Thymus (tissue), 11 donors: ENCODE measurements at regions not wholly inside any gene's neighbourhood (a gene's known extent, or its start where the extent isn't known, plus 50 kb on each side); places are given as distances from the start of the nearest gene placed in this dataset.
"Not testable (repeated sequence)": the region's sequence is repeated elsewhere in the genome, so short reads cannot be mapped to it uniquely, and the experiment has no call there.

Experiments
- DNase-seq, 9 donors: peaks; one replicate each; pipeline ENCODE4 v3.0.0-alpha.2; 2013; ENCODE audit warnings: low spot score in 9 of 9, low read depth in 6 of 9, missing footprints in 1 of 9
- H3K27ac ChIP-seq, 2 donors: one replicate each; pipeline ENCODE4 v1.5.1; 2013; ENCODE audit warnings: control low read depth in 1 of 2, low read depth in 1 of 2, low read length in 1 of 2, mild to moderate bottlenecking in 1 of 2, moderate library complexity in 1 of 2
- H3K27me3 ChIP-seq, 2 donors: one replicate each; pipeline ENCODE4 v1.5.1; 2013; ENCODE audit warnings: low read length in 1 of 2; ENCODE audit not compliant: control insufficient read depth in 2 of 2, insufficient read depth in 1 of 2
- H3K36me3 ChIP-seq, 2 donors: one replicate each; pipeline ENCODE4 v1.5.1; 2013; ENCODE audit warnings: low read length in 1 of 2, mild to moderate bottlenecking in 1 of 2, moderate library complexity in 1 of 2; ENCODE audit not compliant: control insufficient read depth in 2 of 2, insufficient read depth in 2 of 2
- H3K4me1 ChIP-seq, 2 donors: one replicate each; pipeline ENCODE4 v1.5.1; 2013; ENCODE audit warnings: low read length in 2 of 2; ENCODE audit not compliant: control insufficient read depth in 2 of 2, insufficient read depth in 2 of 2
- H3K4me3 ChIP-seq, 2 donors: one replicate each; pipeline ENCODE4 v1.5.1; 2013; ENCODE audit warnings: low read length in 2 of 2, control low read depth in 1 of 2, mild to moderate bottlenecking in 1 of 2
- H3K9me3 ChIP-seq, 2 donors: one replicate each; pipeline ENCODE4 v1.5.1; 2013; ENCODE audit warnings: low read length in 1 of 2, mild to moderate bottlenecking in 1 of 2; ENCODE audit not compliant: control insufficient read depth in 2 of 2, insufficient read depth in 1 of 2
- WGBS: extraction: QIAGEN DNeasy Blood & Tissue Kit; methylation state at CpG from one replicate; pipeline ENCODE4 v1.1.7; 2013; 5-methylcytosine and 5-hydroxymethylcytosine counted together
- donor health status: healthy.

DNA sequence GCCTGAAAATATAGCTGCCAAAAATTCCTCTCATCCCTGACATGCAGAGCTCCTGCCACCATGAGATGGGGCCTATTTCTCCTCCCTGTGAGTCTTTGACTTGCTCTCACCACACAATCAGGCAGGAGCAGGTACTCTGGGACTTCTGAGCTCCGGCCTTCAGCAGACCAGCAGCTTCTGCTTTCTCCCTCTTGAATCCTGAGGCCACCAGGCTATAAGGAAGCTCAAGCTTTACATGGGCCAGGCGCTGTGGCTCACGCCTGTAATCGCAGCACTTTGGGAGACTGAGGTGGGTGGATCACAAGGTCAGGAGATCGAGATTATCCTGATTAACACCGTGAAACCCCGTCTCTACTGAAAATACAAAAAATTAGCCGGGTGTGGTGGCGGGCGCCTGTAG is 238.7 kb upstream of the RREB1 start:
- Histone ChIP-seq H3K27ac (no peak overlapping the region), H3K27me3 (no peaks in the 10 kb centered on the region), H3K36me3 (no peaks in the 10 kb centered on the region), H3K9me3 (no peaks in the 10 kb centered on the region), H3K4me1 (no peaks in the 10 kb centered on the region), H3K4me3 (no peak overlapping the region)
- DNase-seq: no peak
- 98% methylated on average over 10 of the region's 10 CpGs for WGBS

DNA sequence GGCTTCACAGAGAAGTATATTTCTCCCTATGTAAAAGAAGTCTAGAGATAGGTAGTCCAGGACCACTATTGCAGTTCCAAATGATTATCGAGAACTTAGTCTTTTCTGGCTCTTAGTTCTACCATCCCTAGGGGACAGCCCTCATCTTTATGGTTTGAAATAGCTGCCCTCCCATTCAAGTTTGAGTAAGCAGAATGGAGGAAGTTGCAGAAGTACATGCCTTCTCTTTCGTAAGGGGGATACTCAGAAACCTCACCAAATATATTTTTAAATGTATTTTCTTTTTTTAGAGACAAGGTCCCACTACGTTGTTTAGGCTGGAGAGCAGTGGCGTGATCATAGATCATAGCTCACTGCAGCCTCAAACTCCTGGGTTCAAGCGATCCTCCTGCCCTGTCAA is 236.8 kb upstream of the RREB1 start:
- Histone ChIP-seq H3K36me3 (no peaks in the 10 kb centered on the region), H3K27ac (no peak overlapping the region), H3K9me3 (no peaks in the 10 kb centered on the region), H3K4me3 (no peak overlapping the region), H3K27me3 (no peaks in the 10 kb centered on the region), H3K4me1 (no peaks in the 10 kb centered on the region)
- WGBS: 96% methylated on average over 5 of the region's 5 CpGs
- DNase-seq: no peak

DNA sequence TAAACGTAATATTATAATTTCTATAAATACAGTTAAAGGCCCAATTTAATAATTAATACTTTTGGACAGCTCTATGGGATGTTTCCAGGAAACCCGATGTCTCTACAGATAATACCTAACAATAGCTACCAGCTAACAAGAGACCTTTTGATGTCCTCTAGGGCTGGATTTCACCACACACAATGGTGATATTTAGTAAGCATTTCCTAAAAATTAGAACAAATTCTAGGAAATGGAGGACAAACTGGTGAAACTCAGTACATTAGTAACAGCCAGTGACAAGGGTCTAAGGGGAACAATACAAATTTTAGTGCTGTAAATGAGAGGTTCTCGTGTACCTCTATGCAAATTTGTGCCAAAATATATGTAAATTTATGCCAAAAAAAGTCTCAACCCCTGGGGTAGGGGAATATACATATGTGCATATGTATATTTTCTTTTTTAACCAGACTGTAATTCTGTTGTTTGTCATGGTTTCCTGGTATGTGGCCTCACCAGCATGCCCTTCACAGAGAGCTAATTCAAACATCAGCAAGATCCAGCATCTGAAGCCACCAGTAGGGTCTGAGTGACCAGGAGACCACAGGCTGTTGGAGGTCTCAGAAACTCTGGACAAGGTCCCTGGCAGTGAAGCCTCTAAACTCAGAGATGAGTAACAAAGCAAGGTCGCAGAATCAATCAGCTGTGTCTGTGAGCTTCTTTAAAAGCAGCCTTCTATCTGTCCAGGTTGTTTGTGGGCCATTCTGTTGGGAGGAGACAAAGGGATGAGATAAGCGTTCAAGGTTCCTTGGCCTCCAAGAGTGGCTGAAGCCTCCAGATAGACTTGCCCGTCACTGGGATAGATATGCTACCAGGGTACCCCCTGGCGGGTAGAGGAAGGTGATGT is 235.1 kb upstream of the RREB1 start:
- Histone ChIP-seq H3K9me3 (no peaks in the 10 kb centered on the region), H3K4me1 (no peaks in the 10 kb centered on the region), H3K36me3 (no peaks in the 10 kb centered on the region), H3K27ac (no peak overlapping the region), H3K4me3 (no peak overlapping the region), H3K27me3 (no peaks in the 10 kb centered on the region)
- 97% methylated on average over 7 of the region's 7 CpGs for WGBS
- no peak for DNase-seq

DNA sequence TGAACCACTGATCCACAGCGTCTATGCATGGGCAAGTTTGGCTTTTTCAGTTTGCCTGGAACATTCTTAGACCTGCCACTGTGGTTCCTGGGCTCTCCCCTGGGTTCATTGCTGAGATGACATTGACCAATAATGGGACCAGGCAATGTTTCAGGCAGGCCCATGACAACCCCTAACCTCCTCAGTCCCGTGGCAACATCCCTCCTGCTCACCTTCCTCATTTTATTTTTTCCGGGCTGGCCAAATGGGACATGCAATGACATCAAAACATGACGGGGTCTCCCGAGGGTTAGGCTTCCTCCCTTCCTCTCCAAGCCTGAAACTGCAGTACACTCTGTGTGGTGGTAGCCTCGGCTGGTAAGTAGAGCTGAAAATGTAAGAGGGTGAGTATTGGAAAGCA is 234.0 kb upstream of the RREB1 start:
- Histone ChIP-seq H3K36me3 (no peaks in the 10 kb centered on the region), H3K4me3 (no peak overlapping the region), H3K4me1 (peaks cover 0 to 2% of the 10 kb centered on the region in 2 donors), H3K27me3 (no peaks in the 10 kb centered on the region), H3K27ac (no peak overlapping the region), H3K9me3 (no peaks in the 10 kb centered on the region)
- WGBS: 94% methylated on average over 6 of the region's 6 CpGs
- no peak for DNase-seq

DNA sequence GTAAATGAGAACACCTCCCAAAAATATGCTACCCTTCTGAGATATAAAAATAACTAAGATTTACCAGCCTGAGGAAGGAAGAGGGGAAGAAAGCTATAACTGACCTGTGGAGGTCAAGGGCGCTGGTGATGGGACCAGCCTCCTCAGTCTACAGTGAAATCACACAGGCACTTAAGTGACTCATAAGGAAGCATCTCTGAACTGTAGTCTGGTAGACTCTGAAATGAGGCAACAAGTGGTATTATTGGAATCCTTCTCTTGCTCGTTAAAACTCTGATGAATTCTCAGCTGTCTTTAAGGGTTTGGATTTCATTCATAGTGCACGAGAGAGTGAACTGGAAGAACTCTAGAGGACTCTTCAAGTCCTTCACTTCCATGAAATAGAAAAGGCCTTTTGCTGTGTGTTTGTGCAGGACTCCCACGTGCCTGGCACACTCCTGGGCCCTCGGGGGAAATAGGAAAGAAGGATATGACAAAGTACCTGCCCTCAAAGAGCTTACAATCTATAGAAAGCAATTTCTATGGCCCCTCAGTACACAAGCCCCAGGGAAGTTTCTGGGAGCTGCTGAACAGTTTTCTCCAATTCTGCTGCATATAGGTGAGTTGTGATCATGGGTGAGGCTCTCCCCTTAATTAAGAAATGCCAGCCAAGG is 231.8 kb upstream of the RREB1 start:
- H3K9me3 ChIP-seq: no peaks in the 10 kb centered on the region
- 92% methylated on average over 5 of the region's 5 CpGs for WGBS
- H3K27ac ChIP-seq: no peak overlapping the region
- no peaks in the 10 kb centered on the region for H3K27me3 ChIP-seq
- no peak for DNase-seq
- H3K36me3 ChIP-seq: no peaks in the 10 kb centered on the region
- H3K4me3 ChIP-seq: no peak overlapping the region
- peaks cover 0 to 5% of the 10 kb centered on the region in 2 donors for H3K4me1 ChIP-seq

DNA sequence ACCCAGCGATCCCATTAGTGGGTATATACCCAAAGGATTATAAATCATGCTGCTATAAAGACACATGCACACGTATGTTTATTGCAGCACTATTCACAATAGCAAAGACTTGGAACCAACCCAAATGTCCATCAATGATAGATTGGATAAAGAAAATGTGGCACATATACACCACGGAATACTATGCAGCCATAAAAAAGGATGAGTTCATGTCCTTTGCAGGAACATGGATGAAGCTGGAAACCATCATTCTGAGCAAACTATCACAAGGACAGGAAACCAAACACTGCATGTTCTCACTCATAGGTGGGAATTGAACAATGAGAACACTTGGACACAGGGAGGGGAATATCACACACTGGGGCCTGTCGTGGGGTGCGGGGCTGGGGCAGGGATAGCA is 230.0 kb upstream of the RREB1 start:
- DNase-seq, H3K4me3 ChIP-seq, H3K27me3 ChIP-seq, H3K4me1 ChIP-seq, H3K27ac ChIP-seq, H3K36me3 ChIP-seq, H3K9me3 ChIP-seq: not testable (repeated sequence)
- 94% methylated on average over 5 of the region's 5 CpGs for WGBS

DNA sequence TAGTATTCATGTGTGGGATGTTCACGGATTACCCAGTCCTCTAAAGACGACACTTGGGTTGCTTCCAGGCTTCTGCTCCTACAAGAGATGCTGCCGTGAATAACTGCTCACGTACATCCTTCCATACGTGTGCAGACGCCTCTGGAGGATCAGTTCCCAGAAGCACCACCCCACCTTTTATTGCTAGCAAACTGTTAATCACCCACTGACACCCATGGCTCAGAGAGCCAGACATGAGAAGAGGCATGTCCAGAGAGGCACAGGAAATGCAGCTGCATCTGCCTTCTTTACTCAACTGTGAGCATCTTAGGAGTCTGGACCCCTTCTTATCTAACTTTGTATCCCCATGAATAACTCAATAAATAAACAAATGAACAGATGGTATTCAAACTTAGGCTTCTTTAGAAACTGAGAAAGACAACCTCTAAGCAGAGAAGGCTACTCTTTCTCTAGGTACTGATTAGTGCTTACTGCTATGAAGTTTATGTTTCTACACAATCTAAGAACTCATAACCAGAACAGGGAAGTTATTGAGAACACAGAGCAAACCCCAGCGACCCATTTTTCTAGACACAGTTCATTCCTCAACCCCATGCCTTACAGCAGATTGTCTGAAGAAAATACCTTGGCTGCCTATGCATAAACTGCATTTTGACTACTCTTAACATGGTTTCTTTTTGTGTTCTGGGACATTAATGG is 228.7 kb upstream of the RREB1 start:
- no peaks in the 10 kb centered on the region for H3K9me3 ChIP-seq
- DNase-seq: no peak
- H3K4me1 ChIP-seq: peaks cover 0 to 5% of the 10 kb centered on the region in 2 donors
- no peaks in the 10 kb centered on the region for H3K36me3 ChIP-seq
- H3K27me3 ChIP-seq: no peaks in the 10 kb centered on the region
- H3K4me3 ChIP-seq: no peak overlapping the region
- H3K27ac ChIP-seq: no peak overlapping the region
- 90% methylated on average over 7 of the region's 7 CpGs for WGBS

DNA sequence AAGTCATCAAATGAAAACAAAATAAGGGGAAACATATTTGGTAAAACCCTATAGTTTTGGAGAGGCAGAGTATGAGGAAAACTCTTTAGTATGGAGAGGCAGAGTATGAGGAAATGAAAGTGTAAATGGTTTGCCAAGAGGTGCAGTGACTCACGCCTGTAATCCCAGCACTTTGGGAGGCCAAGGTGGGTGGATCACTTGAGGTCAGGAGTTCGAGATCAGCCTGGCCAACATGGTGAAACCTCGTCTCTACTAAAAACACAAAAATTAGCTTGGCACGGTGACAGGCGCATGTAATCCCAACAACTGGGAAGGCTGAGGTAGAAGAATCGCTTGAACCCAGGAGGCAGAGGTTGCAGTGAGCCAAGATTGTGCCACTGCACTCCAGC is 228.2 kb upstream of the RREB1 start:
- not testable (repeated sequence) for DNase-seq, H3K36me3 ChIP-seq, H3K27ac ChIP-seq, H3K4me1 ChIP-seq, H3K4me3 ChIP-seq, H3K27me3 ChIP-seq, H3K9me3 ChIP-seq
- WGBS: 95% methylated on average over 6 of the region's 6 CpGs

DNA sequence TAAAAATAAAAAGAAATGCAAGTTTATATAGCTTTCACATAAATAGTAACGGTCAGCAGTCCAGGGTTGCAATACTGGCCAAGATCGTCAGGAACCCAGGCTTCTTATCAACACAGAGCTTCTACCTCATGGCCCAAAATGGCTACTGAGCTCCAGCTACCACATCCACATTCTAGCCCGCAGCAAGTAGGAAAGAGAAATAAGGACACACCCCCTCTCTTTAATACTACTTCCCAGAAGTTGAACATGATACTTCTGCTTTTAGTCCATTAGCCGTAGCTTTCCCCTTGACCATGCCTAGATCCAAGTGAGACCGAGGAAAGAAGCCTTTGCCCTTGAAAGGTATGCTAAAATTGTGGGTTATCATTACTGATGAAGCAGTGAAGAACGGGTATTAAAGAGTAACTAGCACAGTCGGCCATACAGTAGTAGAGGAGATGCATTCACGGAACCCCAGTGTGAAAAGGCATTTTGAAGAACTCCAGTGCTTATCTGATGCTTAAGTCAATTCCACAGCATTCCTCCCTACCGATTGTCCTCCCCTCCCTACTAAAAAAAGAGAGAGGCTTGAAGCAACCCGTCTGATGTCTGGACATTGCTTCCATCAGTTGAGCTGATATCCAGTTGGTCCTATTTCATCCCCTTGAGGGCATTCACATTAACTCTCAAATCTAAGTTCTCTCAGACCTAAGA is 226.9 kb upstream of the RREB1 start:
- H3K27ac ChIP-seq: no peak overlapping the region

More for the DNA sequence above, 226.9 kb upstream of the RREB1 start:
- Histone ChIP-seq H3K27me3 (no peaks in the 10 kb centered on the region), H3K36me3 (no peaks in the 10 kb centered on the region), H3K4me3 (no peak overlapping the region), H3K9me3 (no peaks in the 10 kb centered on the region), H3K4me1 (peaks cover 0 to 12% of the 10 kb centered on the region in 2 donors)
- no peak for DNase-seq
- WGBS: 96% methylated on average over 10 of the region's 10 CpGs
